ENCODE measurements at regions not wholly inside any gene's neighbourhood (a gene's known extent, or its start where the extent isn't known, plus 50 kb on each side); places are given as distances from the start of the nearest gene placed in this dataset.

GRCh38 chr11:43223026-43223425 lies 88.8 kb upstream of the API5 start (continued):
- TF ChIP-seq MED8 (CRISPR knock-in tag; IDR thresholded peaks at IDR 0.05; ENCODE audit: insufficient replicate concordance), result no peak
- TF ChIP-seq, protein P1, sequence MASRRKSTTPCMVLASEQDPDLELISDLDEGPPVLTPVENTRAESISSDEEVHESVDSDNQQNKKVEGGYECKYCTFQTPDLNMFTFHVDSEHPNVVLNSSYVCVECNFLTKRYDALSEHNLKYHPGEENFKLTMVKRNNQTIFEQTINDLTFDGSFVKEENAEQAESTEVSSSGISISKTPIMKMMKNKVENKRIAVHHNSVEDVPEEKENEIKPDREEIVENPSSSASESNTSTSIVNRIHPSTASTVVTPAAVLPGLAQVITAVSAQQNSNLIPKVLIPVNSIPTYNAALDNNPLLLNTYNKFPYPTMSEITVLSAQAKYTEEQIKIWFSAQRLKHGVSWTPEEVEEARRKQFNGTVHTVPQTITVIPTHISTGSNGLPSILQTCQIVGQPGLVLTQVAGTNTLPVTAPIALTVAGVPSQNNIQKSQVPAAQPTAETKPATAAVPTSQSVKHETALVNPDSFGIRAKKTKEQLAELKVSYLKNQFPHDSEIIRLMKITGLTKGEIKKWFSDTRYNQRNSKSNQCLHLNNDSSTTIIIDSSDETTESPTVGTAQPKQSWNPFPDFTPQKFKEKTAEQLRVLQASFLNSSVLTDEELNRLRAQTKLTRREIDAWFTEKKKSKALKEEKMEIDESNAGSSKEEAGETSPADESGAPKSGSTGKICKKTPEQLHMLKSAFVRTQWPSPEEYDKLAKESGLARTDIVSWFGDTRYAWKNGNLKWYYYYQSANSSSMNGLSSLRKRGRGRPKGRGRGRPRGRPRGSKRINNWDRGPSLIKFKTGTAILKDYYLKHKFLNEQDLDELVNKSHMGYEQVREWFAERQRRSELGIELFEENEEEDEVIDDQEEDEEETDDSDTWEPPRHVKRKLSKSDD (CRISPR knock-in tag; IDR thresholded peaks at IDR 0.05; ENCODE audit: low read depth), result no peak

DNA sequence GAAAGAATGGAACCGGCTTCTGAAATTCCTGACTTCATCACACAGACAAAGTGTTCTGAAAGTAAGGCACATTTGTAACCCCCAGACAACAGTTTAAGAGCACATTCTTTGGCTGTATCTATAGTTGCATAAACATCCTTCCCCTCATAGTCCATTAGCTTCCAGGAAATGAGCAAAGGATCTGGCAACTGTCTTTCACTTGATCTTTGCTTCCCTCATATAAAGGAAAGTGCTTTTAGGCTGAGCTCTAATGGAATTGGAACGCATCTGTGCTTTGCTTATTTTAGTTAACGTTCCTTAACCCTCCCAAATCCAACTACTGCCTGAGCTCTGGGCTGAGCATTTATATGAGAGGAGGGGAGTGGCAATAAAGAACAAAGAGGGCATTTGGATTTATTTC lies 76.9 kb upstream of the API5 start:
- ATAC-seq (no peak), DNase-seq (ENCODE audit: low spot score) (no peak), FAIRE-seq (no peak)
- no peak overlapping the region for H3K27ac ChIP-seq (ENCODE audit: extremely low read length, insufficient read depth, low read length)
- no peaks in the 10 kb centered on the region for H3K4me1 ChIP-seq (ENCODE audit: insufficient read depth, low read length)
- no peaks in the 10 kb centered on the region for H3K79me2 ChIP-seq (ENCODE audit: insufficient read depth, low read length)
- no peaks in the 10 kb centered on the region for H4K20me1 ChIP-seq (ENCODE audit: insufficient read depth, low read length)
- CTCF ChIA-PET (ENCODE audit: low intra/inter-chr PET ratio, low total read pairs), result no interaction called here
- no peak overlapping the region for H3K9ac ChIP-seq (ENCODE audit: insufficient read depth, low read depth, low read length)
- H2AFZ ChIP-seq (ENCODE audit: low read length), result no peak overlapping the region
- no peaks in the 10 kb centered on the region for H3K9me3 ChIP-seq (ENCODE audit: low read length)
- no peak overlapping the region for H3K4me2 ChIP-seq (ENCODE audit: low read depth, low read length)
- no TSS peak for BruUV-seq (replicated peaks)
- TF ChIP-seq MEF2D (CRISPR knock-in tag; IDR thresholded peaks at IDR 0.05), result no peak
- no peak for TF ChIP-seq ZNF350 (CRISPR knock-in tag; IDR thresholded peaks at IDR 0.05; ENCODE audit: borderline replicate concordance, low read depth)
- no peak for TF ChIP-seq MYC (CRISPR knock-in tag; IDR thresholded peaks at IDR 0.05; ENCODE audit: borderline replicate concordance)
- TF ChIP-seq MAFG (CRISPR knock-in tag; IDR thresholded peaks at IDR 0.05), result no peak
- TF ChIP-seq JARID2 (CRISPR knock-in tag; IDR thresholded peaks at IDR 0.05; ENCODE audit: insufficient replicate concordance), result no peak
- no peak for TF ChIP-seq POLR2AphosphoS2 (IDR thresholded peaks at IDR 0.05; ENCODE audit: low read depth, low read length)
- TF ChIP-seq RCOR2 (CRISPR knock-in tag; IDR thresholded peaks at IDR 0.05), result no peak
- no peak for TF ChIP-seq NAIF1 (CRISPR knock-in tag; IDR thresholded peaks at IDR 0.05; ENCODE audit: borderline replicate concordance)
- TF ChIP-seq BORCS8-MEF2B (CRISPR knock-in tag; IDR thresholded peaks at IDR 0.05), result no peak
- no peak for TF ChIP-seq ZBTB1 (CRISPR knock-in tag; IDR thresholded peaks at IDR 0.05; ENCODE audit: borderline replicate concordance)
- TF ChIP-seq ZNF101 (CRISPR knock-in tag; IDR thresholded peaks at IDR 0.05; ENCODE audit: borderline replicate concordance, low read depth), result no peak
- no peak for TF ChIP-seq AHR (CRISPR knock-in tag; IDR thresholded peaks at IDR 0.05)
- no peak for TF ChIP-seq ZNF558 (CRISPR knock-in tag; IDR thresholded peaks at IDR 0.05; ENCODE audit: borderline replicate concordance)
- no peak for TF ChIP-seq SIN3B (IDR thresholded peaks at IDR 0.05; ENCODE audit: low read length)
- TF ChIP-seq, protein P2, sequence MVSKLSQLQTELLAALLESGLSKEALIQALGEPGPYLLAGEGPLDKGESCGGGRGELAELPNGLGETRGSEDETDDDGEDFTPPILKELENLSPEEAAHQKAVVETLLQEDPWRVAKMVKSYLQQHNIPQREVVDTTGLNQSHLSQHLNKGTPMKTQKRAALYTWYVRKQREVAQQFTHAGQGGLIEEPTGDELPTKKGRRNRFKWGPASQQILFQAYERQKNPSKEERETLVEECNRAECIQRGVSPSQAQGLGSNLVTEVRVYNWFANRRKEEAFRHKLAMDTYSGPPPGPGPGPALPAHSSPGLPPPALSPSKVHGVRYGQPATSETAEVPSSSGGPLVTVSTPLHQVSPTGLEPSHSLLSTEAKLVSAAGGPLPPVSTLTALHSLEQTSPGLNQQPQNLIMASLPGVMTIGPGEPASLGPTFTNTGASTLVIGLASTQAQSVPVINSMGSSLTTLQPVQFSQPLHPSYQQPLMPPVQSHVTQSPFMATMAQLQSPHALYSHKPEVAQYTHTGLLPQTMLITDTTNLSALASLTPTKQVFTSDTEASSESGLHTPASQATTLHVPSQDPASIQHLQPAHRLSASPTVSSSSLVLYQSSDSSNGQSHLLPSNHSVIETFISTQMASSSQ (IDR thresholded peaks at IDR 0.05; ENCODE audit: low read depth), result no peak
- TF ChIP-seq, protein P2 (CRISPR knock-in tag; IDR thresholded peaks at IDR 0.05; ENCODE audit: borderline replicate concordance), result no peak
- TF ChIP-seq ZNF143 (CRISPR knock-in tag; IDR thresholded peaks at IDR 0.05), result no peak
- POLR2A ChIA-PET, result no interaction called here
- no peaks in the 10 kb centered on the region for H3K36me3 ChIP-seq (replicated peaks in 1 of 2; ENCODE audit: control insufficient read depth in 1 of 2, insufficient read depth in 2 of 2, low read length in 2 of 2)
- intact Hi-C loops (cut with micrococcal nuclease; ENCODE audit: unreplicated experiment) (no loop called here), in situ Hi-C loops (cut with HindIII; ENCODE audit: extremely low pct_ligation_motif_present, low pct_unique_long_range_greater_than_20kb) (no loop called here)
- no peaks in the 10 kb centered on the region for H3K27me3 ChIP-seq (ENCODE audit: control insufficient read depth in 1 of 2, insufficient read depth in 2 of 2, low read length in 2 of 2)
- no peak overlapping the region for H3K4me3 ChIP-seq (replicated peaks in 1 of 3; ENCODE audit: insufficient read depth in 1 of 3, low read depth in 2 of 3, low read length in 3 of 3)
- WGBS (ENCODE audit: low lambda C conversion rate), result 11% methylated on average over 3 of the region's 3 CpGs
